ENCODE measurements at regions not wholly inside any gene's neighbourhood (a gene's known extent, or its start where the extent isn't known, plus 50 kb on each side); places are given as distances from the start of the nearest gene placed in this dataset.

DNA sequence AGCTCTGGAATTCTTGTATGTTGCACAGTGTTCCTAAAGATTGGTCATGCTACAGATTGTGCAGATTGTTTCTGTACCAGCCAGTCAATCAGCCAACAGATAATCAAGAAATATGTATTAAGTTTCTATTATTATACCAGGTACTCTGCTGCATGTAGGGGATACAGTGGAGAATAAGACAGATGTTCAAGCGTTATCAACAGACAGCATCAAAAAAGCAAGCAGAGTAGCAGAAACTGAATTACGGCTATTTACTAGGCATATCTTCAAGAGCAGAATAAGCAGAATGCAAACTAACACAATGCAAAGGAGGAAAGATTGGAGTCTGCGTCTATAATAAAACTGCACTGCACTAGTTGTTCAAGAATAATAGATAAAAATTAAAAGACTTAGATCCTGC, 278.6 kb downstream of the ETS1 start:
- TF ChIP-seq NFYB (IDR thresholded peaks at IDR 0.05; ENCODE audit: insufficient read depth, low read depth, low read length) (no peak), CTCF (IDR thresholded peaks at IDR 0.05 in 2 of 3, conservative IDR thresholded peaks at IDR 0.05 in 1 of 3; ENCODE audit: control insufficient read depth in 2 of 3, extremely low read depth in 1 of 3, insufficient read depth in 1 of 3, low read depth in 3 of 3, low read length in 3 of 3) (no peak), NBN (IDR thresholded peaks at IDR 0.05) (no peak), CREB1 (IDR thresholded peaks at IDR 0.05; ENCODE audit: low read depth) (no peak), TCF12 (IDR thresholded peaks at IDR 0.05; ENCODE audit: low read depth, low read length) (no peak), JUND (IDR thresholded peaks at IDR 0.05; ENCODE audit: low read depth, low read length) (no peak), ATF3 (IDR thresholded peaks at IDR 0.05; ENCODE audit: borderline replicate concordance, extremely low read depth, low read depth, low read length) (no peak)
- TF ChIP-seq, protein P1, sequence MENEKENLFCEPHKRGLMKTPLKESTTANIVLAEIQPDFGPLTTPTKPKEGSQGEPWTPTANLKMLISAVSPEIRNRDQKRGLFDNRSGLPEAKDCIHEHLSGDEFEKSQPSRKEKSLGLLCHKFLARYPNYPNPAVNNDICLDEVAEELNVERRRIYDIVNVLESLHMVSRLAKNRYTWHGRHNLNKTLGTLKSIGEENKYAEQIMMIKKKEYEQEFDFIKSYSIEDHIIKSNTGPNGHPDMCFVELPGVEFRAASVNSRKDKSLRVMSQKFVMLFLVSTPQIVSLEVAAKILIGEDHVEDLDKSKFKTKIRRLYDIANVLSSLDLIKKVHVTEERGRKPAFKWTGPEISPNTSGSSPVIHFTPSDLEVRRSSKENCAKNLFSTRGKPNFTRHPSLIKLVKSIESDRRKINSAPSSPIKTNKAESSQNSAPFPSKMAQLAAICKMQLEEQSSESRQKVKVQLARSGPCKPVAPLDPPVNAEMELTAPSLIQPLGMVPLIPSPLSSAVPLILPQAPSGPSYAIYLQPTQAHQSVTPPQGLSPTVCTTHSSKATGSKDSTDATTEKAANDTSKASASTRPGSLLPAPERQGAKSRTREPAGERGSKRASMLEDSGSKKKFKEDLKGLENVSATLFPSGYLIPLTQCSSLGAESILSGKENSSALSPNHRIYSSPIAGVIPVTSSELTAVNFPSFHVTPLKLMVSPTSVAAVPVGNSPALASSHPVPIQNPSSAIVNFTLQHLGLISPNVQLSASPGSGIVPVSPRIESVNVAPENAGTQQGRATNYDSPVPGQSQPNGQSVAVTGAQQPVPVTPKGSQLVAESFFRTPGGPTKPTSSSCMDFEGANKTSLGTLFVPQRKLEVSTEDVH (IDR thresholded peaks at IDR 0.05; ENCODE audit: low read depth, partially characterized antibody), result no peak

All from GM12878 (cell line).